Panc1 (cell line): ENCODE measurements at regions not wholly inside any gene's neighbourhood (a gene's known extent, or its start where the extent isn't known, plus 50 kb on each side); places are given as distances from the start of the nearest gene placed in this dataset.

Experiments
- POLR2AphosphoS5 ChIP-seq: IDR thresholded peaks from 2 replicates; pipeline ENCODE4 v1.6.1; 2012; ENCODE audit warnings: mild to moderate bottlenecking, low read depth, low read length, moderate library complexity
- SIN3A ChIP-seq: IDR thresholded peaks from 2 replicates; pipeline ENCODE4 v1.6.1; 2012; ENCODE audit warnings: low read depth, mild to moderate bottlenecking, low read length, moderate library complexity, borderline replicate concordance; ENCODE audit not compliant: insufficient read depth
- TCF7L2 ChIP-seq: IDR thresholded peaks from 2 replicates; pipeline ENCODE4 v1.6.1; 2011; ENCODE audit warnings: mild to moderate bottlenecking, low read depth, low read length, inconsistent platforms
- TF ChIP-seq, protein P1 (sequence below): fragments of 450-650 bp; IDR thresholded peaks from 2 replicates; pipeline ENCODE4 v1.5.1; 2017; ENCODE audit warnings: mild to moderate bottlenecking
- TF ChIP-seq, protein P2 (sequence below), 2 experiments: IDR thresholded peaks; 2 replicates each; pipeline ENCODE4 v1.6.1; 2011 to 2012; ENCODE audit warnings: low read depth in 2 of 2, control low read depth in 1 of 2, low read length in 1 of 2, mild to moderate bottlenecking in 1 of 2, moderate library complexity in 1 of 2; ENCODE audit not compliant: insufficient read depth in 1 of 2

DNA sequence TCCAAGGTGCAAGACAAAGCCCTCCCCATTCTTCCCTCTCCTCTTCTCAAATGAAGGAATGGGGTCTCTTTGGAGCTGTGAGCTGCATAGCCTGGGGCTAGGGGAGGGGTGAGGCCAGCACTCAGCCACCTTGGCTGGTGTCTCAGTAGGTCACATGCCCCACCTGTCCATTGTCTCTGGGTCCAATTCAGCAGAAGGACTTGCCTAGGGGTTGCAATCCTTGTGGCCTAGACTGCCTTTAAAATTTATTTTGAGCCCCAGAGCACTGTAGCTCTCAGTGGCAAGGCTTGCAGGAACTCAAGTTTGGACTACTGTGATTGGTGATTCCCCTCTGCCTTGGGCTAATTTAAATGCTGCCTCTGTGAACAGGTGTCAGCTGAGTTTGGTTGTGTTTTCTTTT lies 336.7 kb downstream of the DDX10 start:
- TF ChIP-seq, protein P1, sequence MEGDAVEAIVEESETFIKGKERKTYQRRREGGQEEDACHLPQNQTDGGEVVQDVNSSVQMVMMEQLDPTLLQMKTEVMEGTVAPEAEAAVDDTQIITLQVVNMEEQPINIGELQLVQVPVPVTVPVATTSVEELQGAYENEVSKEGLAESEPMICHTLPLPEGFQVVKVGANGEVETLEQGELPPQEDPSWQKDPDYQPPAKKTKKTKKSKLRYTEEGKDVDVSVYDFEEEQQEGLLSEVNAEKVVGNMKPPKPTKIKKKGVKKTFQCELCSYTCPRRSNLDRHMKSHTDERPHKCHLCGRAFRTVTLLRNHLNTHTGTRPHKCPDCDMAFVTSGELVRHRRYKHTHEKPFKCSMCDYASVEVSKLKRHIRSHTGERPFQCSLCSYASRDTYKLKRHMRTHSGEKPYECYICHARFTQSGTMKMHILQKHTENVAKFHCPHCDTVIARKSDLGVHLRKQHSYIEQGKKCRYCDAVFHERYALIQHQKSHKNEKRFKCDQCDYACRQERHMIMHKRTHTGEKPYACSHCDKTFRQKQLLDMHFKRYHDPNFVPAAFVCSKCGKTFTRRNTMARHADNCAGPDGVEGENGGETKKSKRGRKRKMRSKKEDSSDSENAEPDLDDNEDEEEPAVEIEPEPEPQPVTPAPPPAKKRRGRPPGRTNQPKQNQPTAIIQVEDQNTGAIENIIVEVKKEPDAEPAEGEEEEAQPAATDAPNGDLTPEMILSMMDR = no peak
- TF ChIP-seq POLR2AphosphoS5 = no peak
- no peak for TF ChIP-seq SIN3A
- TF ChIP-seq TCF7L2 = no peak
- TF ChIP-seq, protein P2, sequence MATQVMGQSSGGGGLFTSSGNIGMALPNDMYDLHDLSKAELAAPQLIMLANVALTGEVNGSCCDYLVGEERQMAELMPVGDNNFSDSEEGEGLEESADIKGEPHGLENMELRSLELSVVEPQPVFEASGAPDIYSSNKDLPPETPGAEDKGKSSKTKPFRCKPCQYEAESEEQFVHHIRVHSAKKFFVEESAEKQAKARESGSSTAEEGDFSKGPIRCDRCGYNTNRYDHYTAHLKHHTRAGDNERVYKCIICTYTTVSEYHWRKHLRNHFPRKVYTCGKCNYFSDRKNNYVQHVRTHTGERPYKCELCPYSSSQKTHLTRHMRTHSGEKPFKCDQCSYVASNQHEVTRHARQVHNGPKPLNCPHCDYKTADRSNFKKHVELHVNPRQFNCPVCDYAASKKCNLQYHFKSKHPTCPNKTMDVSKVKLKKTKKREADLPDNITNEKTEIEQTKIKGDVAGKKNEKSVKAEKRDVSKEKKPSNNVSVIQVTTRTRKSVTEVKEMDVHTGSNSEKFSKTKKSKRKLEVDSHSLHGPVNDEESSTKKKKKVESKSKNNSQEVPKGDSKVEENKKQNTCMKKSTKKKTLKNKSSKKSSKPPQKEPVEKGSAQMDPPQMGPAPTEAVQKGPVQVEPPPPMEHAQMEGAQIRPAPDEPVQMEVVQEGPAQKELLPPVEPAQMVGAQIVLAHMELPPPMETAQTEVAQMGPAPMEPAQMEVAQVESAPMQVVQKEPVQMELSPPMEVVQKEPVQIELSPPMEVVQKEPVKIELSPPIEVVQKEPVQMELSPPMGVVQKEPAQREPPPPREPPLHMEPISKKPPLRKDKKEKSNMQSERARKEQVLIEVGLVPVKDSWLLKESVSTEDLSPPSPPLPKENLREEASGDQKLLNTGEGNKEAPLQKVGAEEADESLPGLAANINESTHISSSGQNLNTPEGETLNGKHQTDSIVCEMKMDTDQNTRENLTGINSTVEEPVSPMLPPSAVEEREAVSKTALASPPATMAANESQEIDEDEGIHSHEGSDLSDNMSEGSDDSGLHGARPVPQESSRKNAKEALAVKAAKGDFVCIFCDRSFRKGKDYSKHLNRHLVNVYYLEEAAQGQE (IDR thresholded peaks at IDR 0.05; ENCODE audit: insufficient read depth in 1 of 2, low read depth in 2 of 2, low read length in 1 of 2) = no peak
